ENCODE measurements at regions not wholly inside any gene's neighbourhood (a gene's known extent, or its start where the extent isn't known, plus 50 kb on each side); places are given as distances from the start of the nearest gene placed in this dataset.

DNA sequence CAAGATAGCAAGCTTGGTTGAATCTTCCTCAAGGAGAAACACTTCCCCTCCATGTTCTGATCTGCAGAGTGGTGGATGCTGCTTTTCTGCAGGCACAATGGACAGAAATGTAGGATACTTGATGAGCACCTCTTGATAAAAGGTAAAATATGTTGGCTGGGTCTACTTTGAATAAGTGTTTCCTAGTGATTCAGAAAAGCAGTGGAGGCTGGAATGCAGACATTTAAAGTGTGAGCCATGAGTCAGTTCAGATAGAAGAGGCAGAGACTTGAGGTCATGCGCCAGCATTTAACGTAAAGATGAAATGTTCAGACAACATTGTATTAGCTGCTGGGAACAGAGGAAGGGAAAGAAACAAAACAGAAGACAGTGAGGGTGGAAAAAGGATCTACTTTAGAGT is 403.1 kb downstream of the ADRA2A start:
- Histone ChIP-seq H3K79me2 (ENCODE audit: insufficient read depth, low read depth) (no peaks in the 10 kb centered on the region), H4K20me1 (ENCODE audit: insufficient read depth) (no peaks in the 10 kb centered on the region), H3K4me2 (no peak overlapping the region), H3K27me3 (ENCODE audit: insufficient read depth, low read depth) (no peaks in the 10 kb centered on the region), H3K4me1 (ENCODE audit: low read depth, poor library complexity, severe bottlenecking) (no peaks in the 10 kb centered on the region), H3K27ac (no peak overlapping the region), H3K36me3 (ENCODE audit: insufficient read depth) (no peaks in the 10 kb centered on the region), H2AFZ (ENCODE audit: low read depth) (no peak overlapping the region), H3K4me3 (IDR thresholded peaks at IDR 0.05; ENCODE audit: insufficient read depth, low read depth, low read length) (no peak overlapping the region), H3K9ac (no peak overlapping the region)
- TF ChIP-seq, protein P1, sequence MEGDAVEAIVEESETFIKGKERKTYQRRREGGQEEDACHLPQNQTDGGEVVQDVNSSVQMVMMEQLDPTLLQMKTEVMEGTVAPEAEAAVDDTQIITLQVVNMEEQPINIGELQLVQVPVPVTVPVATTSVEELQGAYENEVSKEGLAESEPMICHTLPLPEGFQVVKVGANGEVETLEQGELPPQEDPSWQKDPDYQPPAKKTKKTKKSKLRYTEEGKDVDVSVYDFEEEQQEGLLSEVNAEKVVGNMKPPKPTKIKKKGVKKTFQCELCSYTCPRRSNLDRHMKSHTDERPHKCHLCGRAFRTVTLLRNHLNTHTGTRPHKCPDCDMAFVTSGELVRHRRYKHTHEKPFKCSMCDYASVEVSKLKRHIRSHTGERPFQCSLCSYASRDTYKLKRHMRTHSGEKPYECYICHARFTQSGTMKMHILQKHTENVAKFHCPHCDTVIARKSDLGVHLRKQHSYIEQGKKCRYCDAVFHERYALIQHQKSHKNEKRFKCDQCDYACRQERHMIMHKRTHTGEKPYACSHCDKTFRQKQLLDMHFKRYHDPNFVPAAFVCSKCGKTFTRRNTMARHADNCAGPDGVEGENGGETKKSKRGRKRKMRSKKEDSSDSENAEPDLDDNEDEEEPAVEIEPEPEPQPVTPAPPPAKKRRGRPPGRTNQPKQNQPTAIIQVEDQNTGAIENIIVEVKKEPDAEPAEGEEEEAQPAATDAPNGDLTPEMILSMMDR (conservative IDR thresholded peaks at IDR 0.05; ENCODE audit: low read depth, low read length), result no peak

DNA sequence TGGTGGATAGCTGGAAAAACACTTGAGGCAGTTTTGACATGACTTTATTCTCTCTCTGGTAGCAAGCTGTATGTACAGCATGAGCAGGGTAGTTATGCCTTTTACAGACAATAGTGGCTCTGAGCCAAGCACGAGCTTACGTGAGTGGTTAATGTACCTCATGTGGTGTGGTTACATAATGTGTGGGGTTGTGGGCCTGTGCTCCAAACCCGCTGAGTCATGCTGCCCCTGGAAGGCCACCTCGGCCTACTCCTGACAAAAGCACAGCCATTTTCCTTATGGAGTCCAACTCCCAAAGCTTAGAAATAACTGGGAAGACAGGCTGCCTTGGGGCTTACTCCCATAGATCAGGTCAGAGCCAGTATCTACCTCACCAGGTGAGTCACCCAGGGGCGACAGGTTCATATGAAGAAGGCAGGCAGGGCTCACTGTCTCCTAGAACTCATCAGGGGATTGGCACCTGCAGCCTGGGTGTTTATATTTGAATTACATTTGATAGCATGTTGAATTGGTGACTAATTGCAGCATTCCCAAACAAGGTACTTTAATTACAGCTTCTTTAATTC is 404.5 kb downstream of the ADRA2A start:
- H3K36me3 ChIP-seq (ENCODE audit: insufficient read depth), result no peaks in the 10 kb centered on the region
- H3K9ac ChIP-seq, result no peak overlapping the region
- no peak overlapping the region for H3K4me2 ChIP-seq
- no peak overlapping the region for H3K4me3 ChIP-seq (IDR thresholded peaks at IDR 0.05; ENCODE audit: insufficient read depth, low read depth, low read length)
- H3K27ac ChIP-seq, result no peak overlapping the region
- H3K27me3 ChIP-seq (ENCODE audit: insufficient read depth, low read depth), result no peaks in the 10 kb centered on the region
- TF ChIP-seq, protein P1 (conservative IDR thresholded peaks at IDR 0.05; ENCODE audit: low read depth, low read length), result no peak
- H2AFZ ChIP-seq (ENCODE audit: low read depth), result no peak overlapping the region
- H3K79me2 ChIP-seq (ENCODE audit: insufficient read depth, low read depth), result no peaks in the 10 kb centered on the region
- H3K4me1 ChIP-seq (ENCODE audit: low read depth, poor library complexity, severe bottlenecking), result no peaks in the 10 kb centered on the region
- H4K20me1 ChIP-seq (ENCODE audit: insufficient read depth), result no peaks in the 10 kb centered on the region

DNA sequence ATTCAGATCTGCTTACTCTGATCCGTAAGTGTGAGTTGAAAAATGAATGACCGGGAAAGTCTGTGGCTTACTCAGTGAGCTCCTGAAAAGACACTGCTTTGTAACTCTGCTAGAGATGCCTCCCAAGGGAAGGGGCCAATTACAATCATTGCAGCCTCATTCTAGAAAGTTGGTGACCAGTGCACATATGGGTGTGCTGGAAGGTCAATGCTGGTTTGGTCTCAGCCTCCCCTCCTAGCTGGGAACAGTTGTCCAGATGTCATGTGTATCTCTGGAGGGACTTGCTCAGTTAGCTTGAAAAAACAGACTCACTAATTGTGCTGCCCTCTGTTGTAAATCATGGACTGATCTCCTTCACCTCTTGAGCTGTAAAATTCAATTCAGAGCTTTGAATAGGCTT is 405.0 kb downstream of the ADRA2A start:
- H3K4me2 ChIP-seq, result no peak overlapping the region
- H3K27me3 ChIP-seq (ENCODE audit: insufficient read depth, low read depth), result no peaks in the 10 kb centered on the region
- H3K27ac ChIP-seq, result no peak overlapping the region
- H2AFZ ChIP-seq (ENCODE audit: low read depth), result no peak overlapping the region
- H3K4me3 ChIP-seq (IDR thresholded peaks at IDR 0.05; ENCODE audit: insufficient read depth, low read depth, low read length), result no peak overlapping the region
- no peaks in the 10 kb centered on the region for H3K4me1 ChIP-seq (ENCODE audit: low read depth, poor library complexity, severe bottlenecking)
- H4K20me1 ChIP-seq (ENCODE audit: insufficient read depth), result no peaks in the 10 kb centered on the region
- TF ChIP-seq, protein P1 (conservative IDR thresholded peaks at IDR 0.05; ENCODE audit: low read depth, low read length), result no peak
- H3K79me2 ChIP-seq (ENCODE audit: insufficient read depth, low read depth), result no peaks in the 10 kb centered on the region
- H3K36me3 ChIP-seq (ENCODE audit: insufficient read depth), result no peaks in the 10 kb centered on the region
- no peak overlapping the region for H3K9ac ChIP-seq

DNA sequence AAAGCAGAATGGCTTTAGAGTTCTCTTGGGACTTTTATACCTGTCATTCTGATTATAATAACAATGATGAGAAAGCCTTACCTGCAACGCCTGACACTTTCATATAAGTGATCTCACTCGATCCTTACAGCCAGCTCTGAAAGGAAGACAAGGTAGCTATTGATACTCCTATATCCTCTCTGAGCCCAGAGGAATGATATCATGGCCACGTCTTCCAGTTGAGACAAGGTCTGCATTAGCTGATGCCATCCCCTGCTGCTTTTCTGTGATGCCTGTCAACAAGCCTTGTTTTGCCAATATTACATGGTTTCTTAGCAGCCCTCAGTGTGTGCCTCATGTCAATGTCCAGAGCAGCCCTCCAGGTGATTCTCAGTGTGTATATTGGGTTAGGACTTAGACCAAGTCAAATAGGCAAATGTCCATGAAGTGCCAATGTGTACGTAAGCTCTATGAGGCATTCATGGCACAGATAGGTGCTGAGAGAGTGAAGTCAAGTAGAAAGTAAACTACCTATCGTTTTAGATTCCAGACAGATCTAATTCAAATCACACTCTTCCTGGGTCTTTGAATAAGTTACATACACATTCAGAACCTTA is 405.9 kb downstream of the ADRA2A start:
- H3K79me2 ChIP-seq (ENCODE audit: insufficient read depth, low read depth), result no peaks in the 10 kb centered on the region
- H3K36me3 ChIP-seq (ENCODE audit: insufficient read depth), result no peaks in the 10 kb centered on the region
- H3K27me3 ChIP-seq (ENCODE audit: insufficient read depth, low read depth), result no peaks in the 10 kb centered on the region
- H3K4me1 ChIP-seq (ENCODE audit: low read depth, poor library complexity, severe bottlenecking), result no peaks in the 10 kb centered on the region
- H4K20me1 ChIP-seq (ENCODE audit: insufficient read depth), result no peaks in the 10 kb centered on the region
- no peak overlapping the region for H3K9ac ChIP-seq
- H2AFZ ChIP-seq (ENCODE audit: low read depth), result no peak overlapping the region
- H3K4me3 ChIP-seq (IDR thresholded peaks at IDR 0.05; ENCODE audit: insufficient read depth, low read depth, low read length), result no peak overlapping the region
- no peak overlapping the region for H3K27ac ChIP-seq
- H3K4me2 ChIP-seq, result no peak overlapping the region
- TF ChIP-seq, protein P1 (conservative IDR thresholded peaks at IDR 0.05; ENCODE audit: low read depth, low read length), result no peak

All from KMS-11 (cell line).